CD4-positive, CD25-positive, alpha-beta regulatory T cell (primary cell): ENCODE measurements at regions not wholly inside any gene's neighbourhood (a gene's known extent, or its start where the extent isn't known, plus 50 kb on each side); places are given as distances from the start of the nearest gene placed in this dataset.

Experiments
- ATAC-seq, 2 donors: fragments of 150-1000 bp; cut with Tn5 transposase; one replicate each; pipeline ENCODE4 v1.10.0; 2021; ENCODE audit warnings: low read depth in 2 of 2, moderate number of reproducible peaks in 2 of 2, moderate library complexity in 1 of 2
- DNase-seq, 3 donors: peaks; one replicate each; pipeline versions ENCODE4 v3.0.0 to v3.0.0-alpha.2; 2012 to 2022; ENCODE audit warnings: mixed read lengths in 1 of 3
- H3K27ac ChIP-seq: one replicate; pipeline ENCODE4 v1.7.0; 2013; ENCODE audit warnings: mild to moderate bottlenecking, low read length; ENCODE audit not compliant: insufficient read depth, poor library complexity, severe bottlenecking
- H3K27me3 ChIP-seq: one replicate; pipeline ENCODE4 v1.7.0; 2013; ENCODE audit warnings: low read length; ENCODE audit not compliant: control insufficient read depth, insufficient read depth
- H3K36me3 ChIP-seq: one replicate; pipeline ENCODE4 v1.7.0; 2013; ENCODE audit warnings: mild to moderate bottlenecking, low read length, moderate library complexity; ENCODE audit not compliant: control insufficient read depth, insufficient read depth
- H3K4me1 ChIP-seq: 2 replicates; pipeline ENCODE4 v1.7.0; 2013; ENCODE audit warnings: mild to moderate bottlenecking, low read length; ENCODE audit not compliant: insufficient read depth, control insufficient read depth, poor library complexity, severe bottlenecking
- H3K4me3 ChIP-seq: one replicate; pipeline ENCODE4 v1.7.0; 2013; ENCODE audit warnings: low read depth, mild to moderate bottlenecking, low read length, moderate library complexity
- H3K9me3 ChIP-seq, 2 experiments: 1 replicate in 1 of 2; 2 replicates in 1 of 2; pipeline ENCODE4 v1.7.0; 2013; ENCODE audit warnings: low read length in 2 of 2, mild to moderate bottlenecking in 1 of 2, moderate library complexity in 1 of 2; ENCODE audit not compliant: control insufficient read depth in 2 of 2
- H3K27ac Mint-ChIP-seq, 3 donors: one replicate each; pipeline ENCODE4 v1.8.0; 2020 to 2022; ENCODE audit warnings: mild to moderate bottlenecking in 3 of 3, mixed read lengths in 3 of 3, moderate library complexity in 2 of 3
- H3K27me3 Mint-ChIP-seq: one replicate; pipeline ENCODE4 v1.8.0; 2022; ENCODE audit warnings: mild to moderate bottlenecking, mixed read lengths
- H3K36me3 Mint-ChIP-seq: one replicate; pipeline ENCODE4 v1.8.0; 2020; ENCODE audit warnings: mixed read lengths
- H3K4me1 Mint-ChIP-seq, 4 donors: one replicate each; pipeline ENCODE4 v1.8.0; 2020 to 2022; ENCODE audit warnings: mixed read lengths in 4 of 4, mild to moderate bottlenecking in 1 of 4
- H3K4me3 Mint-ChIP-seq, 4 donors: one replicate each; pipeline ENCODE4 v1.8.0; 2020 to 2022; ENCODE audit warnings: mild to moderate bottlenecking in 4 of 4, mixed read lengths in 4 of 4, moderate library complexity in 3 of 4
- H3K9me3 Mint-ChIP-seq, 7 donors: one replicate each; pipeline ENCODE4 v1.8.0; 2020 to 2022; ENCODE audit warnings: mixed read lengths in 7 of 7, mild to moderate bottlenecking in 3 of 7, moderate library complexity in 2 of 7

DNA sequence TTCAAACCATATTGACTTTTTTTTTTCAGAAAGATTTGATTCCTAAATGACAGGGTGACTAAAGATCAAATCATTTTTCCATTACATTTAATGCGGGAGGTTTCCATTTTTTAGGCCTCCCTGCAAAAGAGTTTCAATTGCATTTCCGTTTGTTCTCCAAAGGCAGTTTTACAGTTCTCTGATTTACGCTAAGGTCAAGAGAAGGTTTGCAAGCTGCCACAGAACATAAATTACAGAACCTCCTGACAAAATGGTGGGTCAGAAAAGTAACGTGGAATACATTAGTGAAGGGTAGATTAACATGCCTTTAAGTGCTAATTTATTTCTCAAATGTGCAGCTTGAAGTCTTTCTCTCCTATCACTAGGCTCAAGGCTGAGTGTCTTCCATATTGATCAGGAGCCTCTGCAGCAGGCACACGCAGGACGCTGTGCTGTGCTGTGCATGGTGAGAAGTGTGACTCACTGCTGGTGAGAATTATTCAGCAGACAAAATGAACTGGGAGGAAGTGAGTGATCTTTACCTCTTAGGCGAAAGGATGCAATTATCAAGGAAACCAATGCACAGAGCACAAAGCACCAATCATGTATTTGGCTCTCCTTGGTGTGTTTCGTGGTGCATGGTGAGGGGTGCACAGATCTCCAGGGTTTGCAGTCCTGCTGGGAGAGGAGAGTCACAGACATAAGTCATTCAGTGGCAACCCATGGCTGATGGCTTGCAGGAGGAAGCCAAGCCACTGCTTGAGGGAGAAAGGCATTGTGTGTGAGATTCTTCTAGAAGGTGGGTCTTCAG is 136.3 kb downstream of the TENT4A start:
- H3K9me3 Mint-ChIP-seq, result peaks cover 0 to 22% (median 1%) of the 10 kb centered on the region in 7 donors
- H3K36me3 Mint-ChIP-seq, result no peaks in the 10 kb centered on the region
- DNase-seq, result peak in 1 of 3 donors; percentile 52
- peak; percentile 75 to 79 for ATAC-seq
- no peaks in the 10 kb centered on the region for H3K27me3 ChIP-seq
- H3K36me3 ChIP-seq, result no peaks in the 10 kb centered on the region
- no peak overlapping the region for H3K27ac Mint-ChIP-seq
- no peaks in the 10 kb centered on the region for H3K27me3 Mint-ChIP-seq
- peaks cover 18% of the 10 kb centered on the region for H3K4me1 ChIP-seq
- H3K4me3 Mint-ChIP-seq, result no peak overlapping the region
- peak overlapping the region; percentile 32 for H3K4me3 ChIP-seq
- H3K27ac ChIP-seq, result no peak overlapping the region
- H3K4me1 Mint-ChIP-seq, result peaks cover 0 to 18% (median 14%) of the 10 kb centered on the region in 4 donors
- H3K9me3 ChIP-seq, result peaks cover 9 to 16% of the 10 kb centered on the region in 2 experiments

DNA sequence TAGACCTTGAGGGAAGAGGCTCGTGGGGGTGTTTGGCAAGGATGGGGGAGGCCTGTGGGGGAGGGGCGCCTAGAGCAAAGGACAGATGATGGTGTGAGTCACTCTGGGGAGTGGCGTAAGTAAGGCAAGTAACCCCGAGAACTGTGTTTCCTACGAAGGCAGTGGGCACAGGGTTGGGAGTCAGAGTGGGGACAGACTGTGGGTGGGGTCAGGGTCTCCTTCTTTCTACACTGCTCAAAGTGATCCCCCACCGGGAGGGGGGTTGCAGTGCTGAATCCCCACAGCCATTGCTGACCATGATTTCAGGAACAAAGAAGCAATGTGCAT is 136.8 kb downstream of the TENT4A start:
- ATAC-seq, result peak in 1 of 2 donors; percentile 19
- DNase-seq, result no peak
- H3K27me3 Mint-ChIP-seq, result no peaks in the 10 kb centered on the region

DNA sequence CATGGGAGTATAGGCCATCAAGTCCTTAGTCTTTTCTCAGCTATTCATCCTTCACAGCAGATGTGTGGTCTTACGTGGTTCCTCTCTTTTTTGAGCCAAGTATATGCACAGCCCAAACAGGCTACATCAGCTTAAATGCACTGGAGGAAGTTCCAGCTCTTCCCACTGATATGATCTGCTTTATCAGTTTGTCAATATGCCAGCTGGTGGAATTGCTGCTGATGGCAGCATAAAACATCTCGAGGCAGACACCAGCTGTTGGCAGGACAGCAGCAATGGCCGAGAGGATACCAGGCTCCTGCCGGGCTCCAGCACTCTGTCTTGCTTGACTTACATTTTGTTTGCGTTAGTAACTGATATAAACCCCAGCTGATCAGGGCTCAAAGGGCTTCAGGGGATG is 143.4 kb downstream of the TENT4A start:
- peaks cover 0 to 12% (median 9%) of the 10 kb centered on the region in 4 donors for H3K4me1 Mint-ChIP-seq
- H3K27ac ChIP-seq, result no peak overlapping the region
- no peaks in the 10 kb centered on the region for H3K36me3 ChIP-seq

More for the DNA sequence above, 136.8 kb downstream of the TENT4A start:
- H3K9me3 ChIP-seq, result peaks cover 9 to 16% of the 10 kb centered on the region in 2 experiments
- no peaks in the 10 kb centered on the region for H3K36me3 Mint-ChIP-seq
- H3K4me3 ChIP-seq, result no peak overlapping the region
- H3K27me3 ChIP-seq, result no peaks in the 10 kb centered on the region
- no peak overlapping the region for H3K27ac ChIP-seq
- H3K4me1 ChIP-seq, result peaks cover 18% of the 10 kb centered on the region
- H3K4me3 Mint-ChIP-seq, result no peak overlapping the region
- peaks cover 0 to 18% (median 14%) of the 10 kb centered on the region in 4 donors for H3K4me1 Mint-ChIP-seq
- H3K27ac Mint-ChIP-seq, result no peak overlapping the region
- peaks cover 0 to 22% (median 1%) of the 10 kb centered on the region in 7 donors for H3K9me3 Mint-ChIP-seq
- H3K36me3 ChIP-seq, result no peaks in the 10 kb centered on the region

DNA sequence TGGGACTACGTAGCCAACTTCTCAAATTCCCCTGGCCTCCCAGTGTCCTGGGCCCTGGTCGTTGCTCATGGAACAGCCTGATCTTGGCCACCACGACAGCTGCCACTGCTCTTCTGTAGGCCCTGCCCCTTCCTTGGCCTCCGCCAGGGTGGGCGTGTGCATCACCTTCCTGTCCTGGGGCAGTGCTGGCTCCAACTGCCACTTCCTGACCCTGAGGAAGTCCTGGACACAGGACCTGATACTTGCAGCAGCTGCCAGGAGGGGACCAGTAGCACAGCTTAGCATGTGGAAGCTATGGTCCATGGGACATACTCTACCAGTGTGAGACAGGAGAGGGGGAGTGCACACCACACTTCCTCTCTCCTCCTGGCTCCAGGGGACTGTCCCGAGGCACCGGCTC is 145.2 kb downstream of the TENT4A start:
- Mint-ChIP-seq H3K4me1 (peaks cover 0 to 12% (median 9%) of the 10 kb centered on the region in 4 donors), H3K4me3 (peak overlapping the region in 1 of 4 donors; percentile 74), H3K27ac (no peak overlapping the region), H3K27me3 (no peaks in the 10 kb centered on the region), H3K9me3 (peaks cover 0 to 10% (median 3%) of the 10 kb centered on the region in 7 donors), H3K36me3 (no peaks in the 10 kb centered on the region)
- no peaks in the 10 kb centered on the region for H3K9me3 ChIP-seq
- no peak overlapping the region for H3K4me3 ChIP-seq
- DNase-seq (no peak), ATAC-seq (no peak)
- H3K4me1 ChIP-seq, result peaks cover 7% of the 10 kb centered on the region
- H3K27me3 ChIP-seq, result no peaks in the 10 kb centered on the region
- H3K27ac ChIP-seq, result no peak overlapping the region
- no peaks in the 10 kb centered on the region for H3K36me3 ChIP-seq

More for the DNA sequence above, 143.4 kb downstream of the TENT4A start:
- Histone ChIP-seq H3K4me1 (peaks cover 7% of the 10 kb centered on the region), H3K4me3 (no peak overlapping the region), H3K27me3 (no peaks in the 10 kb centered on the region), H3K9me3 (peaks cover 6 to 12% of the 10 kb centered on the region in 2 experiments)
- no peak overlapping the region for H3K4me3 Mint-ChIP-seq
- H3K9me3 Mint-ChIP-seq, result peaks cover 0 to 22% (median 3%) of the 10 kb centered on the region in 7 donors
- no peaks in the 10 kb centered on the region for H3K36me3 Mint-ChIP-seq
- DNase-seq (no peak), ATAC-seq (no peak)
- H3K27ac Mint-ChIP-seq, result no peak overlapping the region
- H3K27me3 Mint-ChIP-seq, result no peaks in the 10 kb centered on the region

DNA sequence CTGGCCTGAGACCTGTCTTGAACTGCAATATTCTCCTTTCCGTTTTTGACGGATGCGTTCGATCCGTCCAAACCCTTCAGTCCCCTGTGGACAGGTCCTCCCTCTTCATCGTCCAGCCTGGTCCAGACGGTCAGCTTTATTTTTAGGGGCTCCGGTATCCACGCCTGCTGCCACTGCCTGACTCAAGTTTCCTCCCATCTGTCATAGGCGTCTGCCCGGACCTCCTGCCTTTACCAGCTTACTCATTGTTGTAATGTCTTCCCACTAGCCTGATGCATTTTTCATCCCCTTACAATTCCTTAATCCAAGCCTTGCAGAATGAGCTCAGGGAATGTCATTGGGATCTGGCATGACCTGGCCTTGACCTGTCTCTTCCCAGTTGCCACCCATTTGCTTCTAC is 145.8 kb downstream of the TENT4A start:
- H3K9me3 ChIP-seq, result no peaks in the 10 kb centered on the region
- ATAC-seq (no peak), DNase-seq (no peak)
- no peaks in the 10 kb centered on the region for H3K27me3 Mint-ChIP-seq
- peaks cover 0 to 3% (median 3%) of the 10 kb centered on the region in 7 donors for H3K9me3 Mint-ChIP-seq
- H3K36me3 Mint-ChIP-seq, result no peaks in the 10 kb centered on the region
- no peaks in the 10 kb centered on the region for H3K36me3 ChIP-seq
- H3K4me3 ChIP-seq, result no peak overlapping the region
- peaks cover 0 to 12% (median 9%) of the 10 kb centered on the region in 4 donors for H3K4me1 Mint-ChIP-seq
- no peak overlapping the region for H3K27ac Mint-ChIP-seq
- H3K27me3 ChIP-seq, result no peaks in the 10 kb centered on the region
- H3K27ac ChIP-seq, result no peak overlapping the region
- H3K4me3 Mint-ChIP-seq, result no peak overlapping the region
- H3K4me1 ChIP-seq, result peaks cover 7% of the 10 kb centered on the region

DNA sequence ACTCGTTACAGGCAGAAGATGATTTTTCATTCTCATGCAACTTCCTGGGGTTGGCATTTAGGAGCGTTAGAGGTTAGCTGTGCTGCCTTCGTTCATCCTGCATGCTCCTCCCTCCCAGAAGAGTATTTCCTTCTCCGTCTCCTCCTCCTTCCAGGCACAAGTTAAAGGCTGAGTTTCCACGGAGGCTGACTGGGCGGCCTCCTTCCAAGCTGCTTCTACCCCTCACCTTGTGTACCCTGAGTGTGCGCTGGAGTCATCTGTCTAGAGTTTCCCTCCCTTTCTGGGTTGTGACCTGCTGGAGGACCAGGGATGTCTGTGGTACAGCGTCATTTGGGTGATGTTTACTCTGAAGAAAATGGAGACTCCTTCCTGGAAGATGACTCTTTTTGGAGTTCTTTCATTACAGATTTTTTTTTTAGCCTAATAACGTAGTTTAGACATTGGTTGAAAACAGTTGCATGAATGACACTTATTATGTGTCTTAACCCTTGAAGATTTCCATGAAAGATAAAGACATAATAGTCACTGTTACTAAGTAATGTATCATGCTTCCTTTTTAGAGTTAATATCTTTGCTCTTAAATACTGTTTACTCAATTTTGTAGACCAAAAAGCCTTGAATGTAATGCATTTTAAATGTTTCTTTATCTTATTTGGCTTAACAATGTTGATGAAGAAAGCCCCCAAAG is 146.9 kb downstream of the TENT4A start:
- H3K27ac Mint-ChIP-seq, result peak overlapping the region; percentile 7 to 81 (median 78)
- H3K9me3 Mint-ChIP-seq, result peaks cover 0 to 3% (median 3%) of the 10 kb centered on the region in 7 donors
- peaks cover 0 to 12% (median 9%) of the 10 kb centered on the region in 4 donors for H3K4me1 Mint-ChIP-seq
- peak in 1 of 3 donors; percentile 63 for DNase-seq
- H3K36me3 ChIP-seq, result no peaks in the 10 kb centered on the region
- no peaks in the 10 kb centered on the region for H3K27me3 Mint-ChIP-seq
- H3K9me3 ChIP-seq, result no peaks in the 10 kb centered on the region
- peaks cover 7% of the 10 kb centered on the region for H3K4me1 ChIP-seq
- peak overlapping the region; percentile 21 for H3K4me3 ChIP-seq
- H3K36me3 Mint-ChIP-seq, result no peaks in the 10 kb centered on the region
- peak overlapping the region in 3 of 4 donors; percentile 20 to 72 (median 28) for H3K4me3 Mint-ChIP-seq
- H3K27me3 ChIP-seq, result no peaks in the 10 kb centered on the region
- no peak overlapping the region for H3K27ac ChIP-seq
- ATAC-seq, result peak; percentile 70 to 75

DNA sequence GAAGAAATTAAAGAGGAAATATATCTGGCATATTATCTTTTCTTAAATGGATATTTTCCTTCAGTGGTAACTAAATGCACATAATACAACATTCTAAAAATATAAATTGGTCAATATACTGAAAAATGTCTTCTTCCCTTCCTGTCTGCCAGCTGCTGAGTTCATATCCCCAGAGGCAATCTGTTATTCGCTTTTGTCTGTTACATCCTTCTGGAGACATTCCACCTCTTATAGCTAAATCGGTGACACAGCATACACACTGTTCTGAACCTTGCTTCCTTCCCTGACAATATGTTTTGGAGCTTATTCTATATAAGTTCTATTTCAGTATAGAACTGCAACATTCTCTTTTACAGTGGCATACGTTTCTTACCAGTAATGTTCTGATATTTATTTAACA is 147.8 kb downstream of the TENT4A start:
- Histone ChIP-seq H3K4me1 (peaks cover 7% of the 10 kb centered on the region), H3K4me3 (no peak overlapping the region), H3K27ac (no peak overlapping the region), H3K9me3 (no peaks in the 10 kb centered on the region), H3K36me3 (no peaks in the 10 kb centered on the region), H3K27me3 (no peaks in the 10 kb centered on the region)
- DNase-seq, result no peak
- peaks cover 0 to 12% (median 9%) of the 10 kb centered on the region in 4 donors for H3K4me1 Mint-ChIP-seq
- no peaks in the 10 kb centered on the region for H3K27me3 Mint-ChIP-seq
- H3K36me3 Mint-ChIP-seq, result no peaks in the 10 kb centered on the region
- no peak overlapping the region for H3K4me3 Mint-ChIP-seq
- H3K27ac Mint-ChIP-seq, result no peak overlapping the region
- H3K9me3 Mint-ChIP-seq, result peaks cover 0 to 4% (median 1%) of the 10 kb centered on the region in 7 donors
- no peak for ATAC-seq
